Astrocyte (in vitro differentiated cells and primary cell): ENCODE measurements at regions not wholly inside any gene's neighbourhood (a gene's known extent, or its start where the extent isn't known, plus 50 kb on each side); places are given as distances from the start of the nearest gene placed in this dataset.

Experiments
- DNase-seq: peaks from one replicate; pipeline ENCODE4 v3.0.0-alpha.2; 2010; ENCODE audit warnings: low read depth
- FAIRE-seq: peaks from 2 replicates; lab custom pipeline; 2011; peaks lifted over from hg19 to GRCh38; lab: Jason Lieb, UNC
- H2AFZ ChIP-seq: 2 replicates; pipeline ENCODE4 v1.6.0; 2012; ENCODE audit warnings: low read depth, low read length, inconsistent platforms
- H3K27ac ChIP-seq: 2 replicates; pipeline ENCODE4 v1.5.1; 2011; ENCODE audit warnings: low read depth, low read length, inconsistent platforms
- H3K27me3 ChIP-seq: 2 replicates; pipeline ENCODE4 v1.6.0; 2011; ENCODE audit warnings: low read length, inconsistent platforms; ENCODE audit not compliant: insufficient read depth
- H3K36me3 ChIP-seq: 2 replicates; pipeline ENCODE4 v1.5.1; 2011; ENCODE audit warnings: low read length, inconsistent platforms; ENCODE audit not compliant: insufficient read depth
- H3K4me1 ChIP-seq: 2 replicates; pipeline ENCODE4 v1.5.1; 2011; ENCODE audit warnings: low read length, inconsistent platforms; ENCODE audit not compliant: insufficient read depth
- H3K4me2 ChIP-seq: 2 replicates; pipeline ENCODE4 v1.6.0; 2012; ENCODE audit warnings: low read length, inconsistent platforms
- H3K4me3 ChIP-seq: 2 replicates; pipeline ENCODE4 v1.5.1; 2011; ENCODE audit warnings: low read depth, mild to moderate bottlenecking, low read length, inconsistent platforms; ENCODE audit not compliant: insufficient read depth
- H3K79me2 ChIP-seq: 2 replicates; pipeline ENCODE4 v1.6.0; 2012; ENCODE audit warnings: mild to moderate bottlenecking, low read length, inconsistent platforms; ENCODE audit not compliant: insufficient read depth
- H3K9ac ChIP-seq: 2 replicates; pipeline ENCODE4 v1.6.0; 2012; ENCODE audit warnings: mild to moderate bottlenecking, low read length, inconsistent platforms
- H3K9me3 ChIP-seq: 2 replicates; pipeline ENCODE4 v1.5.1; 2012; ENCODE audit warnings: low read depth, mild to moderate bottlenecking, low read length, inconsistent platforms; ENCODE audit not compliant: insufficient read depth
- H4K20me1 ChIP-seq: 2 replicates; pipeline ENCODE4 v1.6.0; 2012; ENCODE audit warnings: low read length, inconsistent platforms; ENCODE audit not compliant: insufficient read depth
- H3K27ac Mint-ChIP-seq: one replicate; pipeline ENCODE4 v1.8.0; 2021; ENCODE audit warnings: mild to moderate bottlenecking, mixed read lengths; ENCODE audit not compliant: unreplicated experiment
- H3K27me3 Mint-ChIP-seq: one replicate; pipeline ENCODE4 v1.8.0; 2021; ENCODE audit warnings: low read depth, mixed read lengths; ENCODE audit not compliant: unreplicated experiment
- H3K36me3 Mint-ChIP-seq: one replicate; pipeline ENCODE4 v1.8.0; 2021; ENCODE audit warnings: low read depth, mixed read lengths; ENCODE audit not compliant: unreplicated experiment
- H3K4me1 Mint-ChIP-seq: one replicate; pipeline ENCODE4 v1.8.0; 2021; ENCODE audit warnings: low read depth, mixed read lengths; ENCODE audit not compliant: unreplicated experiment
- H3K4me3 Mint-ChIP-seq: one replicate; pipeline ENCODE4 v1.8.0; 2021; ENCODE audit warnings: mild to moderate bottlenecking, moderate library complexity, mixed read lengths; ENCODE audit not compliant: unreplicated experiment
- H3K9me3 Mint-ChIP-seq: one replicate; pipeline ENCODE4 v1.8.0; 2021; ENCODE audit warnings: mild to moderate bottlenecking, mixed read lengths; ENCODE audit not compliant: unreplicated experiment
- EZH2 ChIP-seq: IDR thresholded peaks from 2 replicates; pipeline ENCODE4 v1.6.1; 2012; ENCODE audit warnings: mild to moderate bottlenecking, low read length, inconsistent platforms; ENCODE audit not compliant: insufficient read depth
- TF ChIP-seq, protein P1 (sequence below): IDR thresholded peaks from 2 replicates; pipeline ENCODE4 v1.5.1; 2011; ENCODE audit warnings: low read depth, mild to moderate bottlenecking, inconsistent platforms, low read length, moderate library complexity; ENCODE audit not compliant: insufficient read depth

DNA sequence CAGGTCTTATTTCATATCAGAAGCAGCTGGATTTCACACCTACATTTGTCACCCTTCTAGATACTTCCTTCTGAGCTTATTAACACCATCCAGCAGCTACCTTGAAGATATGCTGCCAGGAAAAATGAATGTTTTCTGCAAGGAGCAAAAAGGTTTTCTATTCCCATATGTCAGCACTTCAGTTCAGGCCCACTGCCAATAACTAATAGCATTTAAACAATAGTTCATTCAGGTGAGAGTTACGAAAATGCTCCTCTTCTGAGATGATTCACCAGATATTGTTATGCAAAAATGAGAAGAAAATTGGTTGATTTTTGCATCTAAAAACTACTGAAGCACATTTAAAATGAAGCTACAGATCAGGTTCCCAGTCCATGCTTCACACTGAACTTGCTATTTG is 56.4 kb upstream of the ISL1 start:
- Histone ChIP-seq H3K9me3 (no peaks in the 10 kb centered on the region), H3K36me3 (no peaks in the 10 kb centered on the region), H3K27ac (no peak overlapping the region), H3K4me1 (no peaks in the 10 kb centered on the region), H3K4me2 (no peak overlapping the region), H4K20me1 (no peaks in the 10 kb centered on the region), H3K79me2 (no peaks in the 10 kb centered on the region), H2AFZ (no peak overlapping the region), H3K4me3 (no peak overlapping the region), H3K9ac (no peak overlapping the region), H3K27me3 (no peaks in the 10 kb centered on the region)
- Mint-ChIP-seq H3K9me3 (no peaks in the 10 kb centered on the region), H3K36me3 (no peaks in the 10 kb centered on the region), H3K4me1 (no peaks in the 10 kb centered on the region), H3K4me3 (no peak overlapping the region), H3K27me3 (no peaks in the 10 kb centered on the region), H3K27ac (no peak overlapping the region)
- DNase-seq (no peak), FAIRE-seq (no peak)
- TF ChIP-seq, protein P1, sequence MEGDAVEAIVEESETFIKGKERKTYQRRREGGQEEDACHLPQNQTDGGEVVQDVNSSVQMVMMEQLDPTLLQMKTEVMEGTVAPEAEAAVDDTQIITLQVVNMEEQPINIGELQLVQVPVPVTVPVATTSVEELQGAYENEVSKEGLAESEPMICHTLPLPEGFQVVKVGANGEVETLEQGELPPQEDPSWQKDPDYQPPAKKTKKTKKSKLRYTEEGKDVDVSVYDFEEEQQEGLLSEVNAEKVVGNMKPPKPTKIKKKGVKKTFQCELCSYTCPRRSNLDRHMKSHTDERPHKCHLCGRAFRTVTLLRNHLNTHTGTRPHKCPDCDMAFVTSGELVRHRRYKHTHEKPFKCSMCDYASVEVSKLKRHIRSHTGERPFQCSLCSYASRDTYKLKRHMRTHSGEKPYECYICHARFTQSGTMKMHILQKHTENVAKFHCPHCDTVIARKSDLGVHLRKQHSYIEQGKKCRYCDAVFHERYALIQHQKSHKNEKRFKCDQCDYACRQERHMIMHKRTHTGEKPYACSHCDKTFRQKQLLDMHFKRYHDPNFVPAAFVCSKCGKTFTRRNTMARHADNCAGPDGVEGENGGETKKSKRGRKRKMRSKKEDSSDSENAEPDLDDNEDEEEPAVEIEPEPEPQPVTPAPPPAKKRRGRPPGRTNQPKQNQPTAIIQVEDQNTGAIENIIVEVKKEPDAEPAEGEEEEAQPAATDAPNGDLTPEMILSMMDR: no peak
- TF ChIP-seq EZH2: no peak
